Cardiac fibroblast (primary cell): ENCODE measurements at regions not wholly inside any gene's neighbourhood (a gene's known extent, or its start where the extent isn't known, plus 50 kb on each side); places are given as distances from the start of the nearest gene placed in this dataset.

Experiments
- DNase-seq, 2 donors: peaks; one replicate each; pipeline versions ENCODE4 v3.0.0 to v3.0.0-alpha.2; 2010; ENCODE audit warnings: low read depth in 2 of 2
- H3K4me3 ChIP-seq, 2 donors: replicated peaks in 1 of 2; 1 replicate in 1 of 2; 2 replicates in 1 of 2; pipeline ENCODE4 v1.5.1; 2011; ENCODE audit warnings: low read depth in 2 of 2, low read length in 2 of 2, mild to moderate bottlenecking in 2 of 2, moderate library complexity in 1 of 2
- TF ChIP-seq, protein P1 (sequence below): IDR thresholded peaks from one replicate; pipeline ENCODE4 v1.5.1; 2011; ENCODE audit warnings: low read depth, mild to moderate bottlenecking, low read length, inconsistent platforms

DNA sequence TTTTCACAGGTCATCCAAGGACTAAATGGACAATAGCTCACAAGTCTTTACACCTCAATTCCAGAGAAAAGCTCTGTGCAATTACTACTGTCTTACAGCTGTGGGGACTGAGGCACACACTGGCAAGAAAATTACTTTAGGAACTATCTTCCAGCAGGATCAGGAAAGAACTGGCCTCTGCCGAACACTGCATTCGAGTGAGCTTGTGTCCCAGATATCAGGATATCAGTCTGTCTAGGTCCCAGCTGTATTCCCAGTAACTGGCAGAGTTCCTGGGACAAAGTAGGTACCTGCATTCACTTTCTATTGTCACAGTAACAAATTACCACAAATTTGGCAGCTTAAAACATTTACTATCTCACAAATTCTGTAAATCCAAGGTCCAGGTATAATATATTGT, 183.7 kb downstream of the IRS1 start:
- H3K4me3 ChIP-seq: no peak overlapping the region
- TF ChIP-seq, protein P1, sequence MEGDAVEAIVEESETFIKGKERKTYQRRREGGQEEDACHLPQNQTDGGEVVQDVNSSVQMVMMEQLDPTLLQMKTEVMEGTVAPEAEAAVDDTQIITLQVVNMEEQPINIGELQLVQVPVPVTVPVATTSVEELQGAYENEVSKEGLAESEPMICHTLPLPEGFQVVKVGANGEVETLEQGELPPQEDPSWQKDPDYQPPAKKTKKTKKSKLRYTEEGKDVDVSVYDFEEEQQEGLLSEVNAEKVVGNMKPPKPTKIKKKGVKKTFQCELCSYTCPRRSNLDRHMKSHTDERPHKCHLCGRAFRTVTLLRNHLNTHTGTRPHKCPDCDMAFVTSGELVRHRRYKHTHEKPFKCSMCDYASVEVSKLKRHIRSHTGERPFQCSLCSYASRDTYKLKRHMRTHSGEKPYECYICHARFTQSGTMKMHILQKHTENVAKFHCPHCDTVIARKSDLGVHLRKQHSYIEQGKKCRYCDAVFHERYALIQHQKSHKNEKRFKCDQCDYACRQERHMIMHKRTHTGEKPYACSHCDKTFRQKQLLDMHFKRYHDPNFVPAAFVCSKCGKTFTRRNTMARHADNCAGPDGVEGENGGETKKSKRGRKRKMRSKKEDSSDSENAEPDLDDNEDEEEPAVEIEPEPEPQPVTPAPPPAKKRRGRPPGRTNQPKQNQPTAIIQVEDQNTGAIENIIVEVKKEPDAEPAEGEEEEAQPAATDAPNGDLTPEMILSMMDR: no peak
- no peak for DNase-seq

DNA sequence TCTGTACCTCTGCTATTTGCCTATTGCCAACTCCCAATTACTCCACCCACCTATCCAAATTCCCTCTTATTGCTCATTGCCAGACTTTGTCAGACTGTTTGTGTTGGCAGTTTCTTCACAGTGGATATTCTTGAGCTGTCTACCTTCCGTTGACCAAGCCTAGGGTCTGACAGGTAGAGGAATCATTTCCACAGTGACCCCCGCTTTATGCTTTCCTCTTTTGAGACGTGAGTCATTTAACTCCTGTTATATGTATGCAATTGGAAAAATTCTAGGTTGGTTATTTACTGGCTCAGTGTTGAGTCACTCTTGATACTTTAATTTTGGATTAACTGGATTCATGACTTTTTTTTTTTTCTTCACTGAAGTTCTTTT, 187.7 kb downstream of the IRS1 start:
- peak; percentile 13 to 74 for DNase-seq
- TF ChIP-seq, protein P1: no peak
- H3K4me3 ChIP-seq: no peak overlapping the region

DNA sequence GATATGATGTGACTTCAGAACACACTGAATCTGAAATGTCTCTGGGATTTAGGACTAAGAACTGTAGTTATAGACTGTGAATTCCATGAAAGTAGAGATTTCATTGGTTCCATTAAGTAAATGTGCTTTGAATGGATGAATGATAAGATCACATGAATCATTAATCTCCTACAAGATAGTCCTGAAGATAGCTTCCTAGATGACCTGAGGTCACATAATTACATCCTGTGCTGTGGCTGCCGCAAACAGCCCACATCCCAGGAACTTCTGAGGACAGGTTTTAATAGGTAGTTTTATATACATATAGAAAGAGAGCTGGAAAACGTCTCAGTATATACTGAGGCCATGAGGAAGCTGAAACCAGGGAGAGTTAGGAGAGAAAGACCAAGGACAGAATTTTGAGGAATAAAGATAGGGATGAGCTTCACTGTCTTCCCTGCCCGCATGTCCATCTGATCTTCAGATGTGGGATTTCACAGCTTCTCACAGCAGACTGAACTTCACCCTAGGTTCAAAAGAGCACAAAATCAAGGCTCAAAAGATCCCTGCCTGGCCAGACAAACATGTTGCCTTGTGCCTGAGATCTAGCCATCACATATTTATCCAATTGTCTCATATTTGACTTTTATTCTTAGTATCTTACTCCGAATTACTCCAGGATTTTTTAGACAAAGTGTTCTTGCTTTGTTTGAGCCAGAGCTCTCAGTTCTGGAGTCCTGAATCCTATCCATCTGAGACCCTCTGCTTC, 188.2 kb downstream of the IRS1 start:
- no peak overlapping the region for H3K4me3 ChIP-seq
- DNase-seq: no peak
- TF ChIP-seq, protein P1: no peak

DNA sequence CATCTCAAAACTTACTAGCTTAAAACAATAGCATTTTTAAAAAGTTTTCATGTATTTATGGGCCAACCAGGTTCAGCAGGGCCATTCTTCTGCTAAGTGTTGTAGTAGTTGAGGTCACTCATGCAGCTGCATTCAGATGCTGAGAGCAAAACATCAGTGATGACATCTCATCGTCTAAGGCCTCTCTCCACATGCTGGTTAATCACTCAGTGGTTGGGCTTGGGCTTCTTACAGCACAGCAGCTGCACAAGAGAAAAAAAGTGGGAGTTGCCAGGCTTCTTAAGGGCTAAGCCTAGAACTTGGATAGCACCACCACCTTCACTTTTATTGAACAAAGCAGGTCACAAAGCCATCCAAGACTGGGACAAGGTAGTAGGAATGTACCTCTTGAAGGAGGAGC, 190.3 kb downstream of the IRS1 start:
- TF ChIP-seq, protein P1: no peak
- peak; percentile 76 to 96 for DNase-seq

DNA sequence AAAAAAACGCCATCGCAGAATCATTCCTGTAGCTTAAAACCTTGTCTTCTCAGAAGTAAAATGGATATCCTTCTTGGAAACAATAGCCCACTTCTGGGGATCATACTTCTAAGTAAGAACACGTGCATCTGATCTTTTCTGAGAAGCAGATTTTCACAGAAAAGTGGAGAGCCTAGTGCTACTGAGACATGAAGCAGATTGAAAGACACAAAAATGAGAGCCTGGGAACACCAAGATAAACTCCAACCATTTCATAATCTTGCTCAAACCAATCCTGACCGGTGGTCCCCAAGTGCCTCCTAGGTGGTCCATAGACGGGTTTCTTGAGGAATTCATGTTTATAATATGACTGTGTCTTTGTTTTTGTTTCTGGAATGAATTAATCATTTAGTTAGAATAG, 191.2 kb downstream of the IRS1 start:
- DNase-seq: no peak
- TF ChIP-seq, protein P1: no peak
- H3K4me3 ChIP-seq: no peak overlapping the region

More for the DNA sequence above, 190.3 kb downstream of the IRS1 start:
- H3K4me3 ChIP-seq: no peak overlapping the region

DNA sequence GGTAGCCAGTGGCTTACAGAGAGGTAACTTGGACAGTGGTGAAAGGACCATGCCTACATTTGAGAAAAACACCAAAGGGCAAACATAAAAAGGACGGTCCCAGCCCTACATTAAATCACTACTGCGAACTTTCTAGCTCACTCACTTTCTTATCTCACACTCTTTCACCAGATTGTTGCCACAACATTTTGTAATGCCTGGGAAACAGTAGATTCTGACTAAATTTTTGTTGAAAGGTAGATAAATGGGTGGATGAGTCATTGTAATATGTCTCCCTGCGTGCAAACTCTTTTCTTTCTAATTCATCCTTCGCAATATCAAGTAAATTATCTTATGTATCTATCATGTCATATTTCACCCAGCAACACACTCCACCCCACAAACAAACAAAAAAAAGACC, 192.2 kb downstream of the IRS1 start:
- DNase-seq: peak; percentile 73 to 77
- TF ChIP-seq, protein P1: no peak
- H3K4me3 ChIP-seq: no peak overlapping the region

DNA sequence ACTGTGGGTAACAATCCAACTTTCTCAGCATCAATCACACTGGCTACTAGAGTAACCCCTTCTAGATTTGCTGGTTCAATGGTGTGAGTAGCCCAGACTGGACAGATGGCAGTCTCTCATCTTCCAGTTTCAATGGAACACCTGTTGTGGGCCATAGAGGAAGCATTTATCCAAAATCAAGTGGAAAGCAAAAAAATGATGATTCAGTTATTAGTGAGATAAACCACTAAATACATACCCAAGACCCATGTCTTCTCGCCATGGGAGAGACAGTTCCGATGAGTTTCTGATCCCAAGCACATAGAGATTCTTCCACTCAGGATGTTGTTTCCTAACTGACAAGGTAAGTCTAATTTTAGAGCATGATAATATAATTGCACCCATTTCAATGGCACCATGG, 194.0 kb downstream of the IRS1 start:
- H3K4me3 ChIP-seq: no peak overlapping the region
- no peak for DNase-seq
- TF ChIP-seq, protein P1: no peak
